ENCODE measurements at regions not wholly inside any gene's neighbourhood (a gene's known extent, or its start where the extent isn't known, plus 50 kb on each side); places are given as distances from the start of the nearest gene placed in this dataset.
"Not testable (repeated sequence)": the region's sequence is repeated elsewhere in the genome, so short reads cannot be mapped to it uniquely, and the experiment has no call there.

DNA sequence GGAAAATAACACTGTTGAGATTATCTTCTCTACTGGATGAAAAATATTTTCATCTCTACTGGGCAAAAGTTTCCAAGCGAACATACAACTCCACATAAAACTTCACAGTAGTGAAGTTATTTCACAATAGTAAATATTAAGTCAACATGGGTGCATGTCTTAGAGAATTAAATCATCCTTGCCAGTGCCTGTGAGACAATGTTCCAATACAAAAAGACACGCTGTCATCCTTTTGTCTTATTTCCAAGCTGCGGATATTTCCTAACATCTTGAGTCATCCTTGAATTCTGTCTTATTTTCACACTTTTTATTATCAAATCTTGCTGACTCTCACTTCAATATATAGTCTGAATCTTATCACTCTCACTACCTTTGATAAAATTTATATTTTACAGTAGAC lies 142.9 kb upstream of the KITLG start:
- CTCF ChIA-PET, result no interaction called here
- TF ChIP-seq CTCF (conservative IDR thresholded peaks at IDR 0.05; ENCODE audit: low read depth), result no peak
- no peak overlapping the region for H3K27ac ChIP-seq
- peak; percentile 26 for DNase-seq (ENCODE audit: low spot score)
- POLR2A ChIA-PET (ENCODE audit: low non-redundant PET), result no interaction called here

DNA sequence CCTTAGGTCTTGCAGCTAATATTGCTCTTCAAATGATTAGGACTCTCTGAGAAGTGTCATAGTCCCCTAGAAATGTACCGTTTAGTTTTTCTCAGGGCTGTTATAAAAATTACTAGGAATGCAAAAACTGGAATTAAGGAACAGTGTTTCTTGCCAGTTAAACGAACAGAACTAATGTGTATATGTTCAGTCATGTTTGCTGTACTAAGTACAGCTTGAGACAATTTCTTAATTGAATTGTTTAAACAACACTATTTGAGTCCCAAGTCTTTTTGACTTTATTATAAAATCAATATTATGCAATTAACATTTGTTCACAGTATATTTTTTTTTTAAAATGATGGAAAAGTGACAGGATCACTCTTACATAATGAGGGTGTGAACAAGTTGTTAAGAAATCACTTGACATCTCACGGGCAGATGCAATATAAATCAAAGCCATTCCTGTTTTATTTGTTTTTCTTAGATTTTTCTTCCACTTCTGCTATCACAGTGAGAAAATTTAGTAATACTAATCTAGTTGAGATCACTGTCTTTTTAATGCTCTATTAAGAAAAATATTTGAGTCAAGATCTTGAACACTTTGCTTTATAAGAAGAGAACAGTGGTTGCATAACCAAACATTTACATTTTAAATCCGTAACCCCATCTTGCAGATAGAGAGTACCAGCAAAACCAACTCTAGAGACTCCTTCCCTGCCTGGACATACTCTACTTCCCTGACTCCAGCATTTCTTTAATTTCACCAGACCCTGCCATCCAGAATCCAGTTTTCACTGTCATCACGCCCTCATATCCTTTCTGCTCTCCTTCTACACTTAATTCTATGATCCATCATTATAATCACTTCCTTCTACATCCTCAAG lies 140.7 kb upstream of the KITLG start:
- TF ChIP-seq CTCF (conservative IDR thresholded peaks at IDR 0.05; ENCODE audit: low read depth), result no peak
- H3K27ac ChIP-seq, result no peak overlapping the region
- DNase-seq (ENCODE audit: low spot score), result no peak
- ChIA-PET CTCF (no interaction called here), POLR2A (ENCODE audit: low non-redundant PET) (no interaction called here)

DNA sequence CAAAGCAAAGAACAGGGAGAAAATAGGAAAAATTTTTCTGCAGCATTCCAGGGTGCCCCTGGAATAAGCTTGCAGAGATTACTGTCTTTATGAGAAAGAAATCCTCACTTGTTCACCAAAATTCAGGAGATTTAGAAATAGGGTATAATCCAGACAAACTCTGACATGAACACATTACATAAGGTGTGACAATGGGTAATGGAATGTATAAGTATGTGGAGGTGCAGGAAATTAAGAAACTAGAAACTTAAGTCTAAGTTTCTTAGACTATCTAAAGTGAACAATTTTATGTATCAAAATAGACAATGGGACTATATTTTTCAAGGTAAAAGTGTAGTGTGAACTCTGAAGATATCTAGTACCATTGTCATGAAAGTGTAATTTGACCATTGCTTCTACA lies 140.0 kb upstream of the KITLG start:
- CTCF ChIA-PET, result no interaction called here
- no peak for TF ChIP-seq CTCF (conservative IDR thresholded peaks at IDR 0.05; ENCODE audit: low read depth)
- no peak overlapping the region for H3K27ac ChIP-seq
- POLR2A ChIA-PET (ENCODE audit: low non-redundant PET), result no interaction called here
- no peak for DNase-seq (ENCODE audit: low spot score)

- POLR2A ChIA-PET (ENCODE audit: low non-redundant PET), result no interaction called here
- CTCF ChIA-PET, result interaction anchor here (0.8 kb wide), 1 partner anchor 174 kb away, joined by 5 read pairs; no protein-coding TSS in a partner anchor
- DNase-seq (ENCODE audit: low spot score), result no peak
- H3K27ac ChIP-seq, result no peak overlapping the region
- TF ChIP-seq CTCF (conservative IDR thresholded peaks at IDR 0.05; ENCODE audit: low read depth), result no peak
Measured at GRCh38 chr12:88717188-88717587, 136.9 kb upstream of the KITLG start.

DNA sequence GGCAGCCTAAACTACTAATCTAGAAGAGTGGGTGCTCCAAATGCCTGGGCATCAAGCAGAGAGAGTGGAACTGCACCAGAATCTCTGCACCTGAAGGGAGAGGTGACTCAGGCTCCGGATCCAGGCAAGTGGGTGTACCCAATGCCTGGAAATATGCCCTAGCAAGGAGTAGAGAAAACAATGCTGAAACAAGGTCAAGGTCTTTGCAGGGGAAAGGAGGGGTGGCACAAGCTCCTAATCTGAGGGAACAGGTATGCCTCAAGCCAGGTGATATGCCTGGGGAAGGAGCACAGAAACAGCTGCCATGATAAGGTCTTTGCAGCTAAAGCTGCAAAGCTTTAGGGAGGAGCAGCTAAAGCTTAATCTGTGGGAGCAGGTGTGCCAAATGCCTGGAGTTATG lies 136.0 kb upstream of the KITLG start:
- no peak overlapping the region for H3K27ac ChIP-seq
- ChIA-PET CTCF (interaction anchor here (0.8 kb wide), 1 partner anchor 175 kb away, joined by 5 read pairs; no protein-coding TSS in a partner anchor), POLR2A (ENCODE audit: low non-redundant PET) (no interaction called here)
- no peak for TF ChIP-seq CTCF (conservative IDR thresholded peaks at IDR 0.05; ENCODE audit: low read depth)
- no peak for DNase-seq (ENCODE audit: low spot score)

- TF ChIP-seq CTCF (conservative IDR thresholded peaks at IDR 0.05; ENCODE audit: low read depth), result no peak
- no peak for DNase-seq (ENCODE audit: low spot score)
Measured at GRCh38 chr12:88715673-88716072, 135.4 kb upstream of the KITLG start.

GRCh38 chr12:88714263-88714882 lies 134.1 kb upstream of the KITLG start:
- CTCF ChIA-PET; DNase-seq (ENCODE audit: low spot score); POLR2A ChIA-PET (ENCODE audit: low non-redundant PET); H3K27ac ChIP-seq: not testable (repeated sequence)

More at GRCh38 chr12:88715673-88716072, 135.4 kb upstream of the KITLG start:
- POLR2A ChIA-PET (ENCODE audit: low non-redundant PET), result no interaction called here
- no peak overlapping the region for H3K27ac ChIP-seq
- CTCF ChIA-PET, result no interaction called here
